Amniotic epithelial cell (primary cell): ENCODE measurements at regions not wholly inside any gene's neighbourhood (a gene's known extent, or its start where the extent isn't known, plus 50 kb on each side); places are given as distances from the start of the nearest gene placed in this dataset.

Experiments used
- DNase-seq: peaks from one replicate; pipeline ENCODE4 v3.0.0-alpha.2; 2010; ENCODE audit warnings: low read depth

GRCh38 chr16:6375465-6376075 lies 957.1 kb upstream of the RBFOX1 start:
- no peak for DNase-seq

GRCh38 chr16:6374821-6375220 lies 957.8 kb upstream of the RBFOX1 start:
- DNase-seq: no peak

GRCh38 chr16:6364846-6365245 lies 967.8 kb upstream of the RBFOX1 start:
- DNase-seq: no peak

- no peak for DNase-seq
Measured at GRCh38 chr16:6363896-6364607, 968.6 kb upstream of the RBFOX1 start.

GRCh38 chr16:6363396-6363795 lies 969.2 kb upstream of the RBFOX1 start:
- no peak for DNase-seq

- no peak for DNase-seq
Measured at GRCh38 chr16:6362321-6362720, 970.3 kb upstream of the RBFOX1 start.

- no peak for DNase-seq
Measured at GRCh38 chr16:6360641-6361040, 972.0 kb upstream of the RBFOX1 start.

- DNase-seq: no peak
Measured at GRCh38 chr16:6356911-6357310, 975.7 kb upstream of the RBFOX1 start.

GRCh38 chr16:6349725-6350124 lies 982.9 kb upstream of the RBFOX1 start:
- no peak for DNase-seq

GRCh38 chr16:6345090-6345489 lies 987.6 kb upstream of the RBFOX1 start:
- DNase-seq: no peak

GRCh38 chr16:6343157-6343556 lies 989.5 kb upstream of the RBFOX1 start:
- DNase-seq: no peak

GRCh38 chr16:6341981-6342380 lies 990.7 kb upstream of the RBFOX1 start:
- DNase-seq: no peak

GRCh38 chr16:6335072-6335471 lies 997.6 kb upstream of the RBFOX1 start:
- DNase-seq: peak; percentile 0

GRCh38 chr16:6331770-6332169 lies 1000.9 kb upstream of the RBFOX1 start:
- no peak for DNase-seq

GRCh38 chr16:6317934-6318333 lies 1014.7 kb upstream of the RBFOX1 start:
- DNase-seq: no peak

GRCh38 chr16:6309271-6309670 lies 1023.4 kb upstream of the RBFOX1 start:
- no peak for DNase-seq

GRCh38 chr16:6308176-6308575 lies 1024.5 kb upstream of the RBFOX1 start:
- DNase-seq: no peak

GRCh38 chr16:6300523-6300922 lies 1032.1 kb upstream of the RBFOX1 start:
- no peak for DNase-seq

GRCh38 chr16:6297666-6298410 lies 1034.8 kb upstream of the RBFOX1 start:
- DNase-seq: no peak

- DNase-seq: no peak
Measured at GRCh38 chr16:6286176-6286575, 1046.5 kb upstream of the RBFOX1 start.

- DNase-seq: no peak
Measured at GRCh38 chr16:6284731-6285130, 1047.9 kb upstream of the RBFOX1 start.

GRCh38 chr16:6281994-6282393 lies 1050.7 kb upstream of the RBFOX1 start:
- DNase-seq: no peak

GRCh38 chr16:6281274-6281673 lies 1051.4 kb upstream of the RBFOX1 start:
- DNase-seq: no peak
